IPS DF 19.7 (cell line): ENCODE measurements at regions not wholly inside any gene's neighbourhood (a gene's known extent, or its start where the extent isn't known, plus 50 kb on each side); places are given as distances from the start of the nearest gene placed in this dataset.
"Not testable (repeated sequence)": the region's sequence is repeated elsewhere in the genome, so short reads cannot be mapped to it uniquely, and the experiment has no call there.

Experiments used
- DNase-seq: peaks from one replicate; pipeline ENCODE4 v3.0.0-alpha.2; 2013; ENCODE audit warnings: low read depth, low spot score

DNA sequence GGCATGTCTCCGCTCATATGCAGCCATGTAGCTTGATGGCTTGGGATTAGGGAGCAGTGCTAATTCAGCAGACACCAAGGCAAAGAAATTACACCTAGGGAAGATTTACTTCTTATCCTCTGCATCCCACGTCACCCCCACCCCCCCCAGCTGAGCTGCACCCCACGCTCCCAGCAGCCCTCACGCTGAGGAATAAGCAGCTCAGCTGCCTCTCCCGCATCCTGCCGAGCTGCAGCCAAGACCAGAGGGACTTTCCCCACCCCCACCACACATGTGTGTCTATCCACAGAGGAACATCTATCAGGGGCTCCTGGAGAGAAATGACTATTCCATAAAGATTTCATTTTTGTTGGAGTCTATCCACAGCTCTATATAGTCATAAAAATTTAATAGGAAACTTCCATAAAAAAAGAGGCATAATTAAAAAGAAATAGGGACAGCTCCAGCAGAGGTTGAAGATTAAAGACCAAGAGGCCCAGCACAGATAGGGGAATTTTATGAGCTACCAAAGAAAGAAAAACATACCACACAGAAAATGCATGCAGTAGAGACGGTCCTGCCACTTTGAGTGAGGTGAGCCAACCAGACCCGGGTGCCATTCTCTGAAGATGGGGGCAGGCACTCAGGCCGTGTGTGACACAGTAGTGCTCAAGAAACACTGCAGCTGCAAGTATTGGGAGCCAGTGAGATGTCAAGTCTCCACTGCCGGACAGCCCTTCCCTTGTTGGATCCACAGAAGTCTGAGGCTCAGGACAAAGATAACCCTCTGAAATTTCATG is 274.8 kb downstream of the BCL2L11 start:
- not testable (repeated sequence) for DNase-seq

DNA sequence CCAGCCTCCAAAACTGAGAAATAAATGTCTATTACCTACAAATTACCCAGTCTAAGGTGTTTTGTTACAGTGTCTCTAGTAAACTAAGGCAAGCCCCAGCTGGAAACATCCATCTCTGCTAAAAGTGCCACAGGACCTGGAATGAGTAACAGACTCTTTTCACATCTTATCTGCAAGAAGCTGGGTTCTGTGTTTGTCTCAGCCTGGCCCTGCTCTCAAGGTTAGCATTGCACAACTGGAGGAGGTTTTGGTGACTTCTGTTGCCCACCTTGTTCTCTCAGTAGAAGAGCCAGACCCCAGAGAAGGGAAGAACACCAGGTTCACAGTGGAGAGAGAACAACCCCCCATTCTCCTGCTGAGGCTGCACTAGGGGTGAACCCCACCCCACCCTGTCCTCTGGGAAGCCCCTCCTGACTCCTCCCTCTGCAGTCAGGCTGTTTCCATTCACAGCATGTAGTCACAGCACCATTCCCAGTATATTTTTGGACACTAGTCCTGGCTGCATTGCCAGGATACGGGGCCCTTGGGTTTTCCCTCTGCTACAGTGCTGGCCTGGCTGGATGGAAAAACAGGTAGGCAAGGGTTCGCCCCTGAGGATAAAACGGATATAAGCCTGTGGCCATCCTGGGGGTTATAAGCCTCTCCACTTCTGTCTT is 280.0 kb downstream of the BCL2L11 start:
- DNase-seq = not testable (repeated sequence)

DNA sequence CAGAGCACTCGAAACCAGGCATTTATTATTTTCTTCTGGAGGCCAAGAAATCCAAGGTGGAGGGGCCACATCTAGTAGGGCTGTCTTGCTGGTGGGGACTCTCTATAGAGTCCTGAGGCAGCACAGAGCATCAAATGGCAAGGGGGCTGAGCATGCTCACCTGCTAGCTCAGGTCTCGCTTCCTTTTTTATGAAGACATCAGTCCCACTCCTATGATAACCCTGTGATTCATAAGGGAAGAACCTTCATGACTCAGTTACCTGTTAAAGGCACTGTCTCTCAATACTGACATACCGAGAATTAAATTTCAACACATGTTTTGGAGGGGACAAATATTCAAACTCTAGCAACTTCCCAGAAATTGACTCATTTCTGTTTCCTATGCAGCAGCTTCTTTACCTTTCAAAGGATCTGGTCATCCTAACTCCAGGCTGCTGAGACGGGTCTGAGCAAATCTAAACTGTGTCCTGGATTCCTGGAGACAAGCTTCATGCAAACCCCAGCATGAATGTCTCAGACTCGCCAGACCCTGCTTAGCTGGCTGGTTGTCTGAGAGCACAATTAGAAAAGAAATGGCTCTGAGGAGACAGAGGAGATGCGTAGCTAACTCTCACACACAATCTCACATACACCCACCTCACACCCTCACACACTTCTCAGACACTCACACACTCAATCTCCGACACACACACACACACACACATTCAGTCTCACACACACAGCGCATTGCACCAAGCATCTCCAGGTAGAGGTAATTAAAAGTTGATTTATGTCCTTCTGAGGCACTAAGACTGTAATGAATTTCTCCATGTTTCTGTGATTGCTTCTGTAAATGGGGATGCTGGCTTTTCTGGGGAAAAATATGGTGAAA is 280.8 kb downstream of the BCL2L11 start:
- not testable (repeated sequence) for DNase-seq

DNA sequence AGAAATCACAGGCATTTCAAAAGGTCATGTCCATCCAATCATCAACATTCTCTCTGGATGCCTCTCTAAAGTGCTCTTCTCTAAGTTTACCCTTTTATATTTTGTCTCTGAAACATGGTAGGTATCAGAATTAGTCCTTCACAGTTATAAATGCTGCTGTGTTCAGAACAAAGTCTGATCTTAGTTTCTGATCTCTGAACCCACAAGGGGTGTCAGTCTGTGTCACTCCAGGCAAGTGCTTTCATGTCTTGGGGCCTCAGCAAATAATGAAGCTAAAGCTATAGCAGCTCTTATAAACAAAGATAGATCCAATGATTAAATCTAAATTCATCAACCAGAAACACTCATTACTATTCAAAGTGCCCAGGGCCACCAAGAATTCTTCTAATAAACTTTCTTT is 281.7 kb downstream of the BCL2L11 start:
- DNase-seq = not testable (repeated sequence)

DNA sequence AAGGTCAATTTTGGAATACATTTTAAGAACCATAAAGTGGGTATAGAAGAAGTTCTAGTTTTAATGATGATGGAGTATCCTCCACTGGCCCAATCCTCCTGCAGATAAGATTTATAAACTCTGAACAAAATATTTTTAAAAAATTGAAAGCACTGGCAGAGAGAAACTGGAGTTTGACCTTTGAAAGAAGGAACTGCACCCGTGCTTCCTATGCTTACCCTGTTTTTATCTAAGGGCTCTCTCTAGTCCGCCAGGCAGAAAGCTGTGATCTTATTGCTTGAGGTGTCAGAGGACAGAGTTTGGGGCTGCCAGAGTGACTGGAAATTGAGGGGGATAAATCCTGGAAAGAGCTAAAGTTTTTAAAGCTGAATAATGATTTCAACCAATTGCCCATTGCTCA is 282.6 kb downstream of the BCL2L11 start:
- not testable (repeated sequence) for DNase-seq

DNA sequence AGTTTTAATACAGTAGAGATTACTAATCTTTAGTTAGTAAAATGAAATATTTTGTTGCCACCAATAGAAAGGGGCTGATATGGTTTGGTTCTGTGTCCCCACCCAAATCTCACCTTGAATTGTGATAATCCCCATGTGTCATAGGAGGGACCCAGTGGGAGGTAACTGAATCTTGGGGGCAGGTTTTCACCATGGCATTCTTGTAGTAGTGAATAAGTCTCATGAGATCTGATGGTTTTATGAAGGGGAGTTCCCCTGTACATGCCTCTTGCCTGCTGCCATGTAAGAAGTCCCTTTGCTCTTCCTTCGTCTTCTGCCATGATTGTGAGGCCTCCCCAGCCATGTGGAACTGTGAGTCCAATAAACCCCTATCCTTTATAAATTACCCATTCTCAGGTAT is 285.9 kb downstream of the BCL2L11 start:
- DNase-seq = not testable (repeated sequence)

DNA sequence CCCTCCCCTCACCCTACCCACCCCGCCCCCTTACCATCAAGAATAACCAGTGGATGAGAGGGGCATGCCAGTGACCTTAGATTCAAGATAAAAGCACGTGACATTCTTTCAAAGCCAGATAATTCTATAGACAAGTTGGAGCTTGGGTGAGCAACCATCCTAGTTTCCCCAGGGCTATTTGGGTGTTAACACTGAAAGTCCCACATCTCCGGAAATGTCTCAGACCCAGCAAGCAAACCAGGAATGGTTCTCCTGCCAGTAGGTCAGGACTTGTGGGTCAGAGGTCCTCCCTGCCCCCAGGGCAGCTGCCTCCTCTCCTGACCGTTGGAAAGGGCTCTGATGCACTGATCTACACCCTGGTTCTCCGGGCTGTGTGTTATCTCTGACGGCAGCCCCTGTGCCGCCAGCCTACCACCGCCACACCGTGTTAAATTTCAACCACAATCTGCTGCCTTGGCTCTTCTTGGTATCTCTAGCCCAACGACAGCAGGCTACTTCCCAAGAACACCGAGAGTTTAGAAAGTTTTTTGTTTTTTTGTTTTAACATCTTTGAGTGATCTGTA is 287.0 kb downstream of the BCL2L11 start:
- not testable (repeated sequence) for DNase-seq

DNA sequence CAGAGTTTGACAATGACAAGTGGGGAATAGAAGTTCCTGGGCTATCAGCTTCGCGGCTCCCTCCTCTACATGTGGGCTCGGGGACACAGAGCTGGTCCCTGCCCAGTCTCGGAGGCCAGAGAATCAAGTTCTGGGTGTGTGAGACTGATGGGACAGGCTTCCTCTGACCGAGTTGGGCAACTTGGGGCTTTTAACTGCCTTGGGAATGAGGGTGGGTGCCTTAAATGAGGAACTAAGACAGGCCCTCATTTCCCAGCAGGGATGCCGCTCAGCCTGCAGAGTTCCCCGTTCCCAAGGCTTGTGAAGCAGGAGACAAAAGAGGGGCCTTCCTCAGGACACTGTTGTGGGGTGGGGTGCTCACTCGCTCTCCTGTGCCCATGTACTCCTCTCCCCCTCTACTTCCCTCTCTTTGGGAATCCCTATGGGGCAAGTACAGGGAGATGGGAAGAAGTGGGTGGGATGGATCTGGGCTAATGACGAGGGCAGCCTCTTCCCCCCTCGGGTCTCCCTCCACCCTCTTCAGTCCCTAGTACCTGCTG is 290.2 kb downstream of the BCL2L11 start:
- not testable (repeated sequence) for DNase-seq

DNA sequence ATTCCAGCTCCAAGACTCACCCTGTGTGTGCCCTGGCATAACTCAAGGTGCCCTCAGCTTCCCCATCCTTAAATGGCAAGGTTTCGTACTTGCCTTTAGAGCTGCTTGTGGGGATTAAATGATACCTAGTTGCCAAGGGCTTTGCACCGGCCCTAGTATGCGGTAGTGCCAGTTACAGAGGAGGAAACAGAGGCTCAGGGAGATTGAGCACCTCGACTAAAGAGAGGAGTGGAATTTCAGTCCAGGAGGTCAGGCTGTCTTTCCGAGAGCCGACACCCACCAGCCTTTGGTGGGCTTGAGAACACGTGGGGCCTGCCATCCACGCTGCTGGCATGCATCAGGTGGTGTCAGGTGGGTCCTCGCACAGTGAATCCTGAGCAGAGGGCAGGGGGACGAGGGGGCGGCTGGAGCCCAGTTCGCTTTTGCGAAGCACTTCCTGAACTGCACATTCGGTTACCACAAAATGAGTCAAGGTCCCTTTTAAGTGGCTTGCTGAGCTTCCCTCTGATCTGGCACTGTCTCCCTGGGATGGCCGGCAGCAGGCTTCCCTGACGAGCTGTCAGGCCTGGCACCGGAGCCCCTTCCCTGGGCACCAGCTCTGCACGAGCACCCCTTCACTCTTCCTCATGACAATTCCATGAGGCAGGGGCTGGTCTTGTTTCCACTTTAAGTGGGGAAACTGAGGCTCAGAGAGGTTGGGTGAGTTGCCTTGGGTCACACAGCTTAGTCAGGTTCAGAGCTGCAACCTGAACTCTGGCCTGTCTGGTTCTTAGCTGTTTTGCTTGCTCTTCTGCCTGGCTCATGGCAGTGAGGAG is 291.4 kb downstream of the BCL2L11 start:
- not testable (repeated sequence) for DNase-seq

DNA sequence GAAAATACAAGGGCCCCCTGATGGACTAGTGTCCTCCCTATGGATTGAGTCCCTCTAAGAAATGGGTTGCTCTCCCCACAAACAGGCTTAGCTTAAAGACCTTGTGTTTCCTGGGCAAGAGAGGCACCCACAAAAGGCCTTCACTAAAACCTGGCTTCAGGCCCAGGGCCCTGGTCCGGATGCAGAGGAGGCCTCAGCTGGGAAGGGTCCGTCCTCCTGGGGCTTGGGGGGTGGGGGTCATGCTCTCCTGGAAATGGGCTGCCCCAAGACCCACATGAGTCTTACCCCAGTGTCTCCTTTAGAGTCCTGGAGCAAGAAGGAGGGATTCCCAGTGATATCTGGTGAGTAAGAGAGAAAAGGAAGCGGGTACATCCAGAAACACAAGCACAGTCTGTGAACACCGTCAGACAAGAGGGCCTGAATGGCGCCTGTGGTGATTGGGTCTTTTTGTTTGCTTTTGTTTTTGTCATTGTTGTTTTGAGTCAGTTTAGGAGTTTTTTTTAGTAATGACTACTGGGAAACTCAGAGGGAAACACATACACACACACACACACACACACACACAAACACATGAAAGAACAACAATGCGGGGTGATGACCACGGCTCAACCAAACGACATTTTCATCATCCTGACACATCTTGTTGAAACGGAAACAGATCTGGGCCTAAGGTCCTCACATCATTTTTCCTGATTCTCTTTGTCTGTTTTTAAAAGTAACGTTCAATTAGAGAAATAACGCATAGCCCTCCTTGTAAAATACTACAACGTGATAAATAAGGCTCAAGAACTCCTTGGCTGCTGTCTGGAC is 292.3 kb downstream of the BCL2L11 start:
- DNase-seq = not testable (repeated sequence)

DNA sequence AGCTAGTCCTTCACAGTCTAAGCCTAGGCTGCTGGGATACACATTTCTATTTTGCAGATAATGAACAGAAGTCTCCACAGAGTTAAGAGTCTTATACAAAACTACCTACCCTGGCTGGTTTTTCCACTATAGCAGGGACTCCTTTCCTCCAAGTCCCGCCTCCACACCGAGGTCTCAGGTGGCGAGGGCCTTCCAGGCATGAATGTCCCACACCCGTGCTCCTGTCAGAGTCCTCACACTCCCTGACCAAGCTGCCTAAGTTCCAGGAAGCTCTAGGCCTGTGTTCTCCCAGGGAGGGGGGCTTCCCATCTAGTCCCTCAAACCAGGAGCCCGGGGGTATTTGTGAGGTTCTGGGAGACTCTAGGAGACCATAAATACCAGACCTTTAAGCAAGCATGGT is 293.2 kb downstream of the BCL2L11 start:
- not testable (repeated sequence) for DNase-seq

DNA sequence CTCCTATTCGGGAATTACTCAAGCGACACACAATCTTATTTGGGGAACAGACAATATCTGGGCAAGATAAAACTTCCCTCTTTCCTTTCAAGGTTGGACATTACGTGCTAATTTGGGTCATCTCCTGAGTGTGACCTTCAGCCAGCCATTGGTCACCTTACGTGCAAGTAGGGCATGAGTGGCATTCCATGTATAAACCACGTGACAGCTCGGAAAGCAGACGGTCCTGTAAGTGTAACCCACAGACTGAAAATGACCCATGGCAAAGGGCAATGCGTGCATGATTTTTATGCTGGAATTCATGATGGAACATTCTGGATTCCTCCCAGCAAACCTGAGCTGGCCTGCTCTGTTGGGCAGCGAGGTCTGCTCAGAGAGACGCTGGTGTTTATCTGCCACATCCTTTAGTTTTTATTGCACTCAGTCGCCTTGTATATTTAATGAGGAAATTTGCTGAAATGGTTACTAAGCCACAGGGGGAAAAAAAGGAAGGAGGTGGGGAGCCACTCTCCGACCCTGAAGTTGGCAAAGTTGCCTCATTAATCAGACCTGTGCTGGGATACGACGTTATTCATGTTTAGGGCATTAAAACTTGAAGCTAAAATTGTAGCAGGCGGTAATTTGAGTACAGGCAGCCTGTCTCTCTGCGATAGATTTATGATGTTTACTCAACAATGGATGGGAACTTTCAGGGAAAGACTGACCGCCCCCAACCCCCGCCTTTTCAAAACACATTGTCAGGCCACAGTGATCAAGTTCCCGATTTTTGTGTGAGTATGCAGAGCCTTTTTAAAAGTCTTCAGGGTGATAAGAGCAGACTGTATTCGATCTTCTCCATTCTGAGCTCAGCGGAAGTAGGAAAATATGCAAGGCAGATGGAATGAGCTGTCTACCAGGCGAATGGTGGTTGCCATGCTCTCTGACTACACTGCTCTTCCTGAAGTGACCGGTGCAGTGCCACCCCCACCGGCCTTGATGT is 295.3 kb downstream of the BCL2L11 start:
- not testable (repeated sequence) for DNase-seq

DNA sequence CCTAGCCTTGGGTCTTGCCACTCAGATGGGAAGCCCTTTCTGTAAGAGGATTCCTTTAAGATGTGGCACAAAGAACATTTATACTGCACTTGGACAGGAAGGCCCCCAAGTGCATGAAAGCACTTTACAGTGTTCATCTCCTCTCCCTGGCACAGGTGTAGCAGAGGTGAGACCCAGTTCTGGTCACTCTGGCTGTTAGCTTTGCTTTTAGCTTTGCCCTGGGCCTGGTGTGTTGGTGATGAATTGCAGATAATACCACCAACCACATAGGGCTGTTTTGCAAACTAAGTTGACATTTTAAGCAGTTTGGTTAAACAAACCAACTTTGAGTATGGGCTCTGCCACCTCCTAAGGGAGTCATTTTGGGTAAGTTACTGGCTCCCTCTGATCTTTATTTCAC is 296.3 kb downstream of the BCL2L11 start:
- not testable (repeated sequence) for DNase-seq

DNA sequence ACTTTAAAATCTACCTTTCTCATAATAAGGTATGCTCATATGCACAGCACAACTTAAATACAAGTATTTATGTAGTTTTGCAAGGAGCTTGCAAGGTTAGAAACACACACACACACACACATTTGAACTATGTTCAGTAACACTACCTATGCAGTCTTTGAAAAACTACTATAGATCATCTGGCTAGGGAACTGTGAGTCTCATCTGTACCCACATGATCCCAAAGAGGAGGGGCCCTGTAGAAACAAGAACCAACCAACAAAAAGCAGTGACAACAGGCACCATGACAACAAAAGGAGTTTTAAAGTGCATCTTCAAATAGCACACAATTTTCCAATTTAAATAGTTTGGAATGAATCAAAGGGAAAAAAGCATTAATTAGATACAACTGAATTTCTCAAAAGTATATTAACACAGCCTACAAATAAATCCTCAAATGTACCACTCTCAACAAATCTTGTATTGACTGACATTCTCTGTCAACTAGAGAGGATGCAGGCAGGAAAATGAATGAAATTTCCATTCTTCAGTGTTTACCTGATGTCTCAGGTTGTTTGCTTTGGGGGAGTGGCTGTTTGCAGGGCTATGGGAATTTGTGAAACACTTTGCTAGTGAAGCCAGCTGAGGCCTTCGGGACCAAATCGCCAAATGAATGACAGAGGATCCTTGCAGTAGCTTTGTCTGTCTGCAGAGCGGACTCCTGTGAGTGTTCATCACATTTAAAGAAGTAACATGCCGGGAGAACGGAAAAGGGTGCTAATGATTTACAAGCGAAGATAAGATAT is 297.6 kb downstream of the BCL2L11 start:
- not testable (repeated sequence) for DNase-seq

DNA sequence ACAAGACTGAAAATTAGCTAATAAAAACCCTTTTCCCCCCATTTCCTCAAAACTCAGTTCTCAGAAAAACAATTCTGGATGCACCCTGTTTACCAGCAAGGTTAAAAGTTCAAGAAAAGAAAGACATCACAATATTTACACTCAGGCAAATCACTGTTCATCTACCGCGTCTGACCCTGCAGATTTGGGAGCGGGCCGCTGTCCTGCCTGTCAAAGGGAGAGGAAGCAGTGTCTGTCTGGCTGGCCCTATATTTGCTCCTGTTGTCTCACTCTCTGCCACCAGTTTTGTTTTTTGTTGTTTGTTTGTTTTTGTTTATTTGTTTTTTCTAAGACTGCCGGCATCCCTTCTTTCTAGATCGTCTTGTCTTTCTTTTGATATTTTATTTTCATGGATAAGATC is 299.4 kb downstream of the BCL2L11 start:
- not testable (repeated sequence) for DNase-seq

DNA sequence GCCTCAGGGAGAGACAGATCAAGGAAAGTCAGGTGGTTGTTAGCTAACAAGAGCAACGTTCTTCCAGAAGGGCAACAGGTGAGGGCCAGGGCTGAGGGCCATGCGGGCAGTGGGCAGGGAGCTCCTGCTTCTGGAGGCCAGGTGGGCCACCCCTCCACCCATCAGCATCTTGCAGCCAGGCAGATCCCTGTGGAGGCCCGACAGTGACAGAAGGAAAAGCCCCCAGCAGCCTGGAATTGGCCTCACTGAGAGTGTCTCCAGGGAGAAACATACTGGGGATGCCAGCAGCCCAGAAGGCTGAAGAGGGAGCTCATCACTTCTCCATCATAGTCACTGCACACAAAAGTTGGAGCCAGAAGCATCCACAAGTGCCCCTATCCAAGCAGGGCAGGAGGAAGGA is 300.1 kb downstream of the BCL2L11 start:
- not testable (repeated sequence) for DNase-seq

DNA sequence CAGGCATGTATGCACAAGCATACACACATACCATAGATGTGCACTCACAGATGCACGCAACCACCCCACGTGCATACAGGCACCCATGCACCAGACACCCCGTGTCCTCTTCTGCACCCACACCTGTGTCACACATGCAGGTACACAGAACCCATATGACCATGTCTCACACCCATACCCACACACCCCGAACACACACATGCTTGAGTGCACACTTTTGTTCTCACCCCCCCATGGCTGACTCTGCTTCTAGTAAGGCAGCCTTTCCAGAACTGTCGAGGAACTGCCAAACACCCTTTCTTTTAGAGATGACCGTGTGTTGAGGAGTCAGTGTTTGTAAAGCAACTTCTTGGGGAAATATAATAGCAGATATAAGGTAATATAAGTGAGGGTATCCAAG is 301.2 kb downstream of the BCL2L11 start:
- not testable (repeated sequence) for DNase-seq

DNA sequence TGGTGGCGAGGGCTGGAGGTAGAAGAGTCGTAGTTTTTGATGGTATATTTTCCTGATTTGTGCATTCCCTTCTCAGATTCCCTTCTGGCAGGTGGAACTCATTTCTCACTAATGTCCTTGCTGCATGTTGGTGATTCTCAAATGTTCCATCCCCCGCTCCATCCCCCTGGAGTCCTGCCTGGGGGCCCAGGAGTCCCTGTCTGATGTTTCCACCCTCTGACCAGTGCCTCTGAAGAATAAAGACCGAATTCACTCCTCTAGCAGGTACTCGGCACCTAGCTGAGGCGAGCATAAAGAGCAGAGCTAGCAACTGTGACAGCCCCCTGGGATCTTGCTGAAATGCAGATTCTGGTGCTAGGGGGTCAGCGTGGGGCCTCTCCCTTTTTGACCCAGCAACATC is 301.8 kb downstream of the BCL2L11 start:
- not testable (repeated sequence) for DNase-seq
